Endothelial cell of umbilical vein (primary cell): ENCODE measurements at regions not wholly inside any gene's neighbourhood (a gene's known extent, or its start where the extent isn't known, plus 50 kb on each side); places are given as distances from the start of the nearest gene placed in this dataset.

Source experiments
- BruUV-seq: library from RNA; stranded (reverse); fragments of 400-500 nt; replicated peaks from 2 replicates; lab custom pipeline; 2021; lab: Mats Ljungman, UMichigan
- CTCF ChIA-PET: fragments of 300-600, 350-600 bp; sonication (Branson Sonifier 250); formaldehyde crosslinking; loops from one replicate; lab custom pipeline; 2021; ENCODE audit warnings: antibody characterized with exemption, inconsistent platforms; lab: Charles Lee
- POLR2A ChIA-PET: fragments of 300-600, 350-600 bp; sonication (Branson Sonifier 250); formaldehyde crosslinking; loops from one replicate; lab custom pipeline; 2021; ENCODE audit warnings: antibody characterized with exemption, inconsistent platforms; lab: Charles Lee
- DNase-seq: peaks from one replicate; pipeline ENCODE4 v3.0.0-alpha.2; 2011; ENCODE audit warnings: low read depth, low spot score
- FAIRE-seq: peaks from 2 replicates; lab custom pipeline; 2011; peaks lifted over from hg19 to GRCh38; lab: Jason Lieb, UNC
- H2AFZ ChIP-seq: 2 replicates; pipeline ENCODE4 v1.6.0; 2012; ENCODE audit warnings: low read depth, low read length, control low read depth, inconsistent platforms
- H3K27ac ChIP-seq: 2 replicates; pipeline ENCODE4 v1.5.1; 2011; ENCODE audit warnings: low read depth, mild to moderate bottlenecking, control low read depth, low read length, moderate library complexity; ENCODE audit not compliant: insufficient read depth
- H3K27me3 ChIP-seq, 2 experiments: 2 replicates each; pipeline versions ENCODE4 v1.6.0 to v1.6.1; 2011; ENCODE audit warnings: low read length in 2 of 2, mixed read lengths in 1 of 2; ENCODE audit not compliant: control insufficient read depth in 2 of 2, insufficient read depth in 2 of 2
- H3K36me3 ChIP-seq, 2 experiments: 2 replicates in 1 of 2; 3 replicates in 1 of 2; pipeline ENCODE4 v1.5.1; 2011; ENCODE audit warnings: low read length in 2 of 2, mild to moderate bottlenecking in 1 of 2, moderate library complexity in 1 of 2; ENCODE audit not compliant: control insufficient read depth in 2 of 2, insufficient read depth in 2 of 2; ENCODE audit errors: extremely low read depth in 1 of 2
- H3K4me1 ChIP-seq: 3 replicates; pipeline ENCODE4 v1.5.1; 2011; ENCODE audit warnings: mild to moderate bottlenecking, low read length; ENCODE audit not compliant: control insufficient read depth, insufficient read depth; ENCODE audit errors: extremely low read depth
- H3K4me2 ChIP-seq: 2 replicates; pipeline ENCODE4 v1.6.1; 2011; ENCODE audit warnings: low read length, control low read depth, mixed read lengths; ENCODE audit not compliant: insufficient read depth
- H3K4me3 ChIP-seq, 3 experiments: fragments of 200-600 bp in 1 of 3; sonication (generic), shearing (Covaris generic) in 1 of 3; replicated peaks in 1 of 3; 2 replicates each; pipeline ENCODE4 v1.5.1; 2011 to 2016; ENCODE audit warnings: control low read depth in 3 of 3, low read length in 3 of 3, mild to moderate bottlenecking in 2 of 3, inconsistent platforms in 1 of 3, low read depth in 1 of 3, moderate library complexity in 1 of 3; ENCODE audit not compliant: insufficient read depth in 1 of 3
- H3K79me2 ChIP-seq: 2 replicates; pipeline ENCODE4 v1.6.0; 2012; ENCODE audit warnings: low read length, inconsistent platforms; ENCODE audit not compliant: control insufficient read depth, insufficient read depth
- H3K9ac ChIP-seq: replicated peaks from 2 replicates; pipeline ENCODE3; 2011; ENCODE audit warnings: low read length, control low read depth; ENCODE audit not compliant: insufficient read depth; ENCODE audit errors: extremely low read depth
- H3K9me1 ChIP-seq: replicated peaks from 3 replicates; pipeline ENCODE4 v1.6.0; 2011; ENCODE audit warnings: mild to moderate bottlenecking, low read length; ENCODE audit not compliant: control insufficient read depth, insufficient read depth; ENCODE audit errors: extremely low read depth
- H3K9me3 ChIP-seq: replicated peaks from 2 replicates; pipeline ENCODE4 v1.5.1; 2012; ENCODE audit warnings: low read length, inconsistent platforms; ENCODE audit not compliant: control insufficient read depth, insufficient read depth
- H4K20me1 ChIP-seq: replicated peaks from 2 replicates; pipeline ENCODE3; 2011; ENCODE audit warnings: mild to moderate bottlenecking, low read length; ENCODE audit not compliant: control insufficient read depth, insufficient read depth; ENCODE audit errors: extremely low read depth
- EZH2 ChIP-seq: IDR thresholded peaks from 2 replicates; pipeline ENCODE4 v1.6.1; 2012; ENCODE audit warnings: borderline replicate concordance, low read depth, mild to moderate bottlenecking, moderate library complexity, low read length, inconsistent platforms; ENCODE audit not compliant: severe bottlenecking
- FOS ChIP-seq: IDR thresholded peaks from 2 replicates; pipeline ENCODE4 v1.6.1; 2011; ENCODE audit warnings: mild to moderate bottlenecking, low read length, moderate library complexity, borderline replicate concordance; ENCODE audit not compliant: insufficient read depth
- GATA2 ChIP-seq: IDR thresholded peaks from 2 replicates; pipeline ENCODE4 v1.7.0; 2011; ENCODE audit warnings: low read depth, mild to moderate bottlenecking, moderate library complexity, mixed read lengths, low read length; ENCODE audit not compliant: insufficient read length, insufficient read depth
- JUN ChIP-seq: IDR thresholded peaks from 2 replicates; pipeline ENCODE4 v1.6.1; 2011; ENCODE audit warnings: borderline replicate concordance, low read depth; ENCODE audit not compliant: insufficient read length, insufficient read depth
- MYC ChIP-seq: IDR thresholded peaks from one replicate; pipeline ENCODE4 v1.6.1; 2011; ENCODE audit warnings: mild to moderate bottlenecking, low read depth, low read length
- POLR2A ChIP-seq: IDR thresholded peaks from 2 replicates; pipeline ENCODE4 v1.6.1; 2012; ENCODE audit warnings: low read depth, mild to moderate bottlenecking, control low read depth, low read length
- POLR2AphosphoS5 ChIP-seq: IDR thresholded peaks from 2 replicates; pipeline ENCODE4 v1.6.1; 2012; ENCODE audit warnings: low read depth, mild to moderate bottlenecking, control low read depth, low read length, moderate library complexity; ENCODE audit not compliant: insufficient read depth
- dilution Hi-C: fragments of 300-500 bp; cut with MboI; formaldehyde crosslinking; loops from one replicate; pipeline ENCODE4 v1.15.0; 2019; ENCODE audit warnings: low sequenced_read_pairs; ENCODE audit not compliant: extremely low pct_ligation_motif_present
- intact Hi-C: fragments of 100-400 bp; cut with micrococcal nuclease; formaldehyde crosslinking; loops from one replicate; pipeline ENCODE4 v1.10.0; 2022
- TF ChIP-seq, protein P1 (sequence below), 2 donors: IDR thresholded peaks; 1 replicate in 1 of 2; 2 replicates in 1 of 2; pipeline ENCODE4 v1.5.1; 2011; ENCODE audit warnings: low read length in 2 of 2, mild to moderate bottlenecking in 2 of 2, moderate library complexity in 2 of 2, control low read depth in 1 of 2, inconsistent platforms in 1 of 2, low read depth in 1 of 2; ENCODE audit not compliant: insufficient read depth in 1 of 2; ENCODE audit errors: extremely low read depth in 1 of 2
- TF ChIP-seq, protein P2 (sequence below): IDR thresholded peaks from 2 replicates; pipeline ENCODE4 v1.6.1; 2011; ENCODE audit not compliant: insufficient read depth, insufficient read length

DNA sequence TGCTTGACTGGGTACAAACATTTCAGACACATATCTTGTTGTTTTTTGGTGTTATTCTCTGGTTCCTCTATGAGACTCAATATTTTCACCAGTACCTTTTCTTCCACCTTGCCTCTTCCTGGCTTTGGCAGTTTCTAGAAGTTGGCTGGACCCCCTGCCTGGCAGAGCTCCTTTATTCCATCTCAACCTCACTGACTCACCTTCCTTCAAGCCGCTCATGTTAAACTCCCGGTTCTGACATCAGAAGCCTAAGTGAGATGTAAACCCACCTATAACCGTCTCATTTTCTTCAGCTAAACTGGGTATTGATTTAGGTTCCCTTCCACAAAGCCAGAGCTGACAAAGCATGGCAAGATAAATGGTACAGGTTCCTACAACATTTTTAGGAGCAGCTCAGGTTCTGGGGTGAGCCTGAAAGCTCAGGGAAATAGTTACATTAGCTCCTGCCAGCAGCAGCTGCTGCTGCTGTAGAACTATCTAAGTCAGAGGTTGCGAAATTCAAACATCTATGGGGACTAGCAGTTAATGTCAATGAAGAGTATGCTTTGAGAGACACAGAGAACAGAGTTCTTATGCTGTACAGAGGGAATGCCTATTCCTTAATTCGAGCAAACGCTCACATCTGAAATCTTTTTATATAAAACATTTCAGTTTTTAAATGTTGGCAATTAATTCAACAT lies 197.1 kb upstream of the NR3C1 start:
- Histone ChIP-seq H3K36me3 (no peaks in the 10 kb centered on the region), H3K79me2 (no peaks in the 10 kb centered on the region), H3K27me3 (peaks cover 0 to 2% of the 10 kb centered on the region in 2 experiments), H3K4me2 (no peak overlapping the region), H3K9ac (no peak overlapping the region), H2AFZ (no peak overlapping the region), H3K9me3 (no peaks in the 10 kb centered on the region), H3K27ac (no peak overlapping the region), H3K4me1 (peaks cover 9% of the 10 kb centered on the region), H4K20me1 (no peaks in the 10 kb centered on the region), H3K9me1 (no peaks in the 10 kb centered on the region), H3K4me3 (no peak overlapping the region)
- intact Hi-C loops = no loop called here
- BruUV-seq = no TSS peak
- no peak for DNase-seq
- dilution Hi-C loops = no loop called here
- TF ChIP-seq POLR2A = no peak
- TF ChIP-seq POLR2AphosphoS5 = no peak
- TF ChIP-seq, protein P1, sequence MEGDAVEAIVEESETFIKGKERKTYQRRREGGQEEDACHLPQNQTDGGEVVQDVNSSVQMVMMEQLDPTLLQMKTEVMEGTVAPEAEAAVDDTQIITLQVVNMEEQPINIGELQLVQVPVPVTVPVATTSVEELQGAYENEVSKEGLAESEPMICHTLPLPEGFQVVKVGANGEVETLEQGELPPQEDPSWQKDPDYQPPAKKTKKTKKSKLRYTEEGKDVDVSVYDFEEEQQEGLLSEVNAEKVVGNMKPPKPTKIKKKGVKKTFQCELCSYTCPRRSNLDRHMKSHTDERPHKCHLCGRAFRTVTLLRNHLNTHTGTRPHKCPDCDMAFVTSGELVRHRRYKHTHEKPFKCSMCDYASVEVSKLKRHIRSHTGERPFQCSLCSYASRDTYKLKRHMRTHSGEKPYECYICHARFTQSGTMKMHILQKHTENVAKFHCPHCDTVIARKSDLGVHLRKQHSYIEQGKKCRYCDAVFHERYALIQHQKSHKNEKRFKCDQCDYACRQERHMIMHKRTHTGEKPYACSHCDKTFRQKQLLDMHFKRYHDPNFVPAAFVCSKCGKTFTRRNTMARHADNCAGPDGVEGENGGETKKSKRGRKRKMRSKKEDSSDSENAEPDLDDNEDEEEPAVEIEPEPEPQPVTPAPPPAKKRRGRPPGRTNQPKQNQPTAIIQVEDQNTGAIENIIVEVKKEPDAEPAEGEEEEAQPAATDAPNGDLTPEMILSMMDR (IDR thresholded peaks at IDR 0.05; ENCODE audit: extremely low read depth in 1 of 2, insufficient read depth in 1 of 2, low read depth in 1 of 2, low read length in 2 of 2) = no peak
- TF ChIP-seq, protein P2, sequence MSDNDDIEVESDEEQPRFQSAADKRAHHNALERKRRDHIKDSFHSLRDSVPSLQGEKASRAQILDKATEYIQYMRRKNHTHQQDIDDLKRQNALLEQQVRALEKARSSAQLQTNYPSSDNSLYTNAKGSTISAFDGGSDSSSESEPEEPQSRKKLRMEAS = no peak
- TF ChIP-seq MYC = no peak
- no peak for TF ChIP-seq FOS
- no peak for TF ChIP-seq GATA2
- no peak for TF ChIP-seq EZH2
- TF ChIP-seq JUN = no peak
- ChIA-PET POLR2A (no interaction called here), CTCF (no interaction called here)
- no peak for FAIRE-seq
